ENCODE measurements at regions not wholly inside any gene's neighbourhood (a gene's known extent, or its start where the extent isn't known, plus 50 kb on each side); places are given as distances from the start of the nearest gene placed in this dataset.

- DNase-seq (ENCODE audit: low read depth, low spot score) = no peak
- ChIA-PET CTCF (no interaction called here), POLR2A (no interaction called here)
- H3K4me3 ChIP-seq (ENCODE audit: low read depth, low read length) = no peak overlapping the region
- TF ChIP-seq CTCF (IDR thresholded peaks at IDR 0.05; ENCODE audit: insufficient read depth, low read length, missing control alignments) = no peak
These were observed 551.4 kb downstream of the GLRX3 start for GRCh38 chr10:130687566-130687965.

GRCh38 chr10:130689743-130690626 is 553.8 kb downstream of the GLRX3 start:
- CTCF ChIA-PET = no interaction called here
- DNase-seq (ENCODE audit: low read depth, low spot score) = no peak
- no peak overlapping the region for H3K4me3 ChIP-seq (ENCODE audit: low read depth, low read length)
- POLR2A ChIA-PET = no interaction called here
- no peak for TF ChIP-seq CTCF (IDR thresholded peaks at IDR 0.05; ENCODE audit: insufficient read depth, low read length, missing control alignments)

- TF ChIP-seq CTCF (IDR thresholded peaks at IDR 0.05; ENCODE audit: insufficient read depth, low read length, missing control alignments) = no peak
- ChIA-PET CTCF (no interaction called here), POLR2A (no interaction called here)
- no peak overlapping the region for H3K4me3 ChIP-seq (ENCODE audit: low read depth, low read length)
- DNase-seq (ENCODE audit: low read depth, low spot score) = no peak
These were observed 555.6 kb downstream of the GLRX3 start for GRCh38 chr10:130691776-130692175.

GRCh38 chr10:130696870-130697269 is 560.7 kb downstream of the GLRX3 start:
- ChIA-PET POLR2A (no interaction called here), CTCF (no interaction called here)
- TF ChIP-seq CTCF (IDR thresholded peaks at IDR 0.05; ENCODE audit: insufficient read depth, low read length, missing control alignments) = no peak

GRCh38 chr10:130707389-130707979 is 571.3 kb downstream of the GLRX3 start:
- ChIA-PET CTCF (no interaction called here), POLR2A (no interaction called here)
- TF ChIP-seq CTCF (IDR thresholded peaks at IDR 0.05; ENCODE audit: insufficient read depth, low read length, missing control alignments) = no peak
- H3K4me3 ChIP-seq (ENCODE audit: low read depth, low read length) = no peak overlapping the region
- DNase-seq (ENCODE audit: low read depth, low spot score) = no peak

More at GRCh38 chr10:130696870-130697269, 560.7 kb downstream of the GLRX3 start:
- DNase-seq (ENCODE audit: low read depth, low spot score) = no peak
- no peak overlapping the region for H3K4me3 ChIP-seq (ENCODE audit: low read depth, low read length)

- DNase-seq (ENCODE audit: low read depth, low spot score) = no peak
- ChIA-PET CTCF (no interaction called here), POLR2A (no interaction called here)
- TF ChIP-seq CTCF (IDR thresholded peaks at IDR 0.05; ENCODE audit: insufficient read depth, low read length, missing control alignments) = no peak
- no peak overlapping the region for H3K4me3 ChIP-seq (ENCODE audit: low read depth, low read length)
These were observed 572.4 kb downstream of the GLRX3 start for GRCh38 chr10:130708465-130709070.
